Stimulated activated CD4-positive, alpha-beta T cell treated with anti-CD3 and anti-CD28 coated beads, Interleukin-1b, Interleukin-23, amount 100 ng/mL, for 48 hours (primary cell): ENCODE measurements at regions not wholly inside any gene's neighbourhood (a gene's known extent, or its start where the extent isn't known, plus 50 kb on each side); places are given as distances from the start of the nearest gene placed in this dataset.

ENCODE experiments used
- DNase-seq: peaks from one replicate; pipeline ENCODE4 v3.0.0-alpha.2; 2020

DNA sequence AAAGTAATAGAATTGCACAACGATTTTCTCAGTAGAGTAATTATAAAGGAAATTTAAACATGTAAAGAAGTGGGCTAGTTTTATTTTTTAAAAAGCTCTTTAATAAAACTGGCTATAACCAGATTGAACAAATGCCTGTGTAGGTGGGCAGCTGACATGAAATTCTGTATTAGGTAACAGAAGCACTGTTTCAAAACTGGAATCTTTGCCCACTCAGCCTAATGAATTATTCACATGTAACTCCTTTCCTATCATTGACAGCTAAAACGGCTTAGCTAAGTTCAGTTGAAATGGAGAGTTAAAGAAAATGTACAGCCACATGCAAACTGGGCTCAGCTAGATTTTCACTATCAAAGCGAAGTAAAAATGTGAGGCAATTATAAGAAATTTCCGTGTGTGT is 1300.1 kb upstream of the ACO1 start:
- no peak for DNase-seq

DNA sequence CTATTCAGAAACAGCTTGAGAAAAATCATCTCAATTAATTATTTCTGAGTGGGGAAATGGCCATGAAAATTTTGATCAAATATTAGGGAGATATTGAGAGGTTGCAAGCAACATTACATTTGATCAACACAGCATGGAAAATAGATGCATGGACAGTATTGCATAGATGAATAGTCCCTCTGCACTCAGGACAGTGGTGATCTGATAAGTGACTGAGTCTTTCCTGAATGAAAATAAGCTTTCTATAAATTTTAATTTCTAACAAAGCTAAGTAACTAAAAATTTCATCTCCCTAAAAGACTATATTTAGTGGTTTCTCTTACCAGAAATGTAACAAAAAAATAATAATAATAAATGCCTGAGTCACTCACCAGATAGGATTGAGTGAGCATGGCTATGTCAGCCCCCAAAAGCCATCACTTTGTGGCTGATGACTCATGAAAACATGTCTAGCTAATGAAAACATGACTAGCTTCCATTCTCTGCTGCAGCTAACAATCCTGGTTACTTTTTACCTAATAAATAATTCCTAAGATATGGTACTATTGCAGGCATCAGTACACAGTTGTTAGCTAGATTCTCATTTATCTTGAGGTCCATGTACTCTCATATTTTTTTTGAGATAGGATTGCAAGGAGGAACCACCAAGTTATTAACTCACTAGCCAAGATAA is 1294.8 kb upstream of the ACO1 start:
- DNase-seq, result no peak

DNA sequence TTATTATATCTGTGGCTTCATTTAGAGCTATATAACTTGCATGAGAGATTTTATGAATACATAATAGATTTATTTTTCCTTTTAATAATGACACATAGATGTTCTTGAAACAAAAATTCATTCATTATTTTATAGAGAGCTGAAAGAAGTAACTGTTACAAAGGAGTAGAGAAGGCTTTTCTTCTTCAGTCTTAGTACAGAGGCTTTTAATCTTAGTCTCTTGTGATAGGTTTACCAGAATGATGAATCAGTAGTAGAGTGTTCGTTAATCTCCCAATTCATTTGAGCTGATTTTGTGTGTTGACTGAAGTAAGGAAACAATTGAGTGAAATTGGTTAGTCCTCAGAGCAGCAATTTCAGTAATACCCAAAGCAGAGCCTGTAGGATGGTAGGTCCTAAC is 1284.1 kb upstream of the ACO1 start:
- no peak for DNase-seq

DNA sequence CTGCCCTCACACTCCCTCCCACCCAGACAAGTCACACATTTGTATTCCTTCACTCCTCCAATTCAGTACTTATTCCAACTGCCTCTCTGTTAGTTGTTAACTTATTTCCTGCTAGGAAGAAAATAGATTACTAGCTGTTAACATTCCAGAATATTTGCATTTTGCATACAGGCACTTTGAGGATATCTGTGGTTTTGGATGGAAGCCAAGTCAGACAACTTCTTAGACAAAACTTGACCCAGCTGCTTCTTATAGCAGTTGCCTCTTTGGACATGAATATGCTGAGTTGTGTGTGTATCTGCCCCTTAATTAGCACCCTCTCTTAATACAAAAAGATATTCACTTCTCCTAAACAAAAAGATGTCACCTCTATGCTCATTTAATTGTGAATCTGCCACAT is 1280.6 kb upstream of the ACO1 start:
- no peak for DNase-seq

DNA sequence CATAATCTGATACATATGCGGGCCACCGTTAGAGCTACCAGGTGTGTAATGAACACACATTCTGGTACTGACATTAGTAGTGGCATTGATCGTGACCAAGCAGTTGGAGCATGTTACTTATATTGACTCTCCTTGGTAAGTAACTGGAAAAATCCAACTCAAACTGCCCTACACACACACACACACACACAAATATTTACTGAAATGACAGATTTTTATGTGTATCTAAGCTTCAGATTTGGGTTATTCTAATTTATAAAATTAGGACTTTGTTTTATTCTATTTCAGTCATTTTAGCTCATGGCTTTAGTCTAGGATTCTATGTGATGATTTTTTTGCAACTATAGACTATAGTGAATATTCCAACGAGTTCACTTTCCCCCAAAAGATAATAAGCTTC is 1280.2 kb upstream of the ACO1 start:
- no peak for DNase-seq

DNA sequence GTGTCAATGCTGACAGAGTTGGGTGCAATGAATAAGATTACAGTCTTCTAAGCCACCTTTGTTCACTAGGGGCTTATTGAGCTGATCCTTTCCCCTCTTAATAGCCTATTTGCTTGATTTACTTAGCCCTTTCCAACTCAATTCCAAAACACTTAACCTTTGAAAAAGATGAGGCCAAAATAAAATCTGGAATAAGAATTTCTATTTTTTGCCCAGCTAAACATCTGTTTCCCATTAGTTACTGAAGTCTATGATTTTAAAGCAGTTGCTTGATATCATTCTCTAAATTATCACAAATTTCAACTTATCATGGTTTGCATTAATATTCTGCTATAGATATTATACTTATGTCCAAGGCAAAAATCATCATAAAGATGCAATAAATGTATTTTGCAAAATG is 1272.0 kb upstream of the ACO1 start:
- DNase-seq, result no peak

DNA sequence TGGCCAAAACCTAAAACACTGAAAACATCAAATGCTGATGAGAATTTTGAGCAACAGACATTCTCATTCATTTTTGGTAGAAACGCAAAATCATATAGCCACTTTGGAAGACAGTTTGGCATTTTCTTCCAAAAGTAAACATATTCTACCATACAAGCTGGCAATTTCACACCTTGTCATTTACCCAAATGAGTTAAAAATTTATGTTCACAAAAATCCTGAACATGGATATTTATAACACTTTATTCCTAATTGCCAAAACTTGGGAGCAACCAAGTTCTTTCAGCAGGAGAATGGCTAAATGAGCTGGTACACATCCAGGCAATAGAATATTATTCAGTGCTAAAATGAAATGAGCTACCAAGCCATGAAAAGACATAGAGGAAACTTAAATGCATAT is 1270.1 kb upstream of the ACO1 start:
- DNase-seq, result no peak

DNA sequence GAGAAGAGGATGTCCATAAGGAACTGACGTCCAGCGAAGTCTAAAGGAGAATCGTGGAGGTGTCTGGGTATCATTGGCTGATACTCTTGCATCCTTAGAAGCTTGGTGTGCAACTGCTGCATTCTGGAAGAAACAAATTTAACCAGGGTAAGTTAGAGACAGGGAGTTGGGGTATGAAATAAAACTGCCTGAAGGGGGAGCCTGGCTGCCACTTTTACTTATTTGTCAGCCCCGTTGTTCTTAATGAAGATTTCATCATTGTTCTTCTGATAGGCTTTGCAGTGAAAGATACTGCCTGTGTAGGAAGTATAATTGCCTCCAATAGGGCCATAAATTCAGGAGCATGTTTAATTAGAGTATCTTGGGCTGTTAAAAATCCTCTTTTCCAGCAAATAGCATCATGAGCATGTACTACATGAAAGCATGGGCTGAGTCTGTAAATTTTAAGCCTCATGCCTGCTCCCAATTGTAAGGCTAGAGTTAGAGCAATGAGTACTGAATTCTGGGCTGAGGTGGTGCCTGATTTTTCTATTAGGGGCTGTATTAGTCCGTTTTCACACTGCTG is 1264.5 kb upstream of the ACO1 start:
- DNase-seq, result peak; percentile 13

DNA sequence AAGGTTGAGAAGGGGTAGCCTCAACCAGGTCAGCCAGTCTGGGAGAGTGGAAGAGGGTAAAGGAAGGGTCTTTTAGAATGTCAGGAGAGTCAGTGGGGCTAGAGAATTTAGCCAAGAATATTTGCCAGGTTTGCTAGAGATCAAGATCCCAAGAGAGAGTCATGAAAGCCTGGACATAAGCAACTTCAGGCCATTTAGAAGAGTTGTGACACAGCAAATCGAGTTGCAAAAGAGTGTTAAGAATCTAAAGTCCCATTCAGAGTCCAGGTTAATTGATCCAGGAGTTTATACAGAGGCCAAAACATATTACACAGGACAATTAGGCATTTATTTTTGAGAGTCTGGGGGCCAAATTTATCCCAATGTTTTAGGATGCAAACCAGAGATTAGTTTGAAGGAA is 1260.1 kb upstream of the ACO1 start:
- DNase-seq, result no peak

DNA sequence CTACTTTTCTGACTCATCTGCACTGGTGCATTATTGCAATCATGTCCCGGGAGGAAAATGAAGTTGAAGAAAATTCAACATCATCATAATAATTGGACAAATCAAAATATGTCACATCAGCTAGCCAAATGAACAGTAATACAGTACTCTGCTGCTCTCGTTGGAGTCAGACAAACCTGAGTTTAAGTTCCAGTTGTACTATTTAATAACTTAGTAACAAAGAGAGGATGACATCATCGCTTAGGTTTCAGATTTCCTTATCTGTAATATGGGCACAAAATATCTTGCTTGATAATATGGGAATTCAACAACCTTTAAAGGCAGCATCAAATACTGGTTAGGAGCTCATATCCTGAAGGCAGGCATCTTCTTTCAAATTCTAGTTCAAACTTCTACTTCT is 1248.9 kb upstream of the ACO1 start:
- DNase-seq, result no peak

DNA sequence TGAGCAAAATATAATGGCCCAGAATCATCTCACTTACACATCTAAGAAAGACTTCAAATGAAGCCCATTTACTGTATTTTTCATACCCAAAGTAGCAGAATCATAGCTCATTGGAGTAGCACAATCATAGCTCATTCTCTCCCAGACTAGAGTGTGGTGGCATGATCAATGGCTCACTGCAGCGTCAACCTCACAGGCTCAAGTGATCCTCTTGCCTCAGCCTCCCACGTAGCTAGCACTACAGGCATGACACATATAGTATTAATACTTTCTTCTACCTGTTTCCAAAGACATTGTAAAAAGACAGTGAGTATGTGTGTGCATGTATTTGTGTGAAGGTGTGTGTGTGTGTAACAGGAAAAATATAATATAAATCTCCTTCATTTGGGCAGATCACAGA is 1247.9 kb upstream of the ACO1 start:
- no peak for DNase-seq

DNA sequence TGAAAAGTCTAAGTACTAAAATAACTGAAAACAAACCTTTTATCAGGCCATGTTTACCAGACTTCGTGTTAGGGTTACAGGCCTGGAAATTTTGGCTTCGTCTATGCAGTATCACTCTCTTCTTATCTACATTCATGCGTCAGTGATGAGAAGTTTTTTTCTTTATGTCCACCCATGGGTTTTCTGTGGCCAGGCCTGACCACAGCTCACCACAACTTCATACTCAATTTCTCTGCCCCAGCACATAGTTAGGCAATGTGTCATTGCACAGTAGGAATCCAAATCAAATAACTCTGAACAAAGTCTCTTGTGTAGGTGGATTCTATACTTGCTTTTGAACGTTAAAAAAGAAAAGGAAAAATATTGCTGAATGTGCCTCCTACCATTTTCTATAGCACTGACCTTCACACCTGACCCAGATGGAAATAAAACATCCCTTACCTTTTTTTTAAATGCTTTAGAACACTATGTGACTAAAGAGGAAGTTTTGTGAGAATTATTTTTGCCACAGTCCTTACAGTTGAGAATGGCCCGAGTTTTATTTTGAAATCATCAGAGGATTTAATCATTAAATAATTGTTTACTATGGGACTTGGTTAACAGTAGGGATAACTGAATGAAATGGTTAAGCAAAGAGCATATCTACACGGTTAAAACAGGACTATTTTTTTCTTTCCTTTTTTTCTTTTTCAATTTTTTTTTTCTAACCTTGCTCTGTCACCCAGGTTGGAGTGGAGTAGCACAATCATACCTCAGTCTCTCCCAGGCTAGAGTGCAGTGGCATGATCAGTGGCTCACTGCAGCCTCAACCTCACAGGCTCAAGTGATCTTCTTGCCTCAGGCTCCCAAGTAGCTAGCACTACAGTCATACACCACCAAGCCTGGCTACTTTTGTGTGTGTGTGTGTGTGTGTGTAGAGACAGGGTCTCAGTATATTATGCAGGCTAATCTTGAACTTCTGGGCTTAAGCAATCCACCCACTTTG is 1247.0 kb upstream of the ACO1 start:
- no peak for DNase-seq

DNA sequence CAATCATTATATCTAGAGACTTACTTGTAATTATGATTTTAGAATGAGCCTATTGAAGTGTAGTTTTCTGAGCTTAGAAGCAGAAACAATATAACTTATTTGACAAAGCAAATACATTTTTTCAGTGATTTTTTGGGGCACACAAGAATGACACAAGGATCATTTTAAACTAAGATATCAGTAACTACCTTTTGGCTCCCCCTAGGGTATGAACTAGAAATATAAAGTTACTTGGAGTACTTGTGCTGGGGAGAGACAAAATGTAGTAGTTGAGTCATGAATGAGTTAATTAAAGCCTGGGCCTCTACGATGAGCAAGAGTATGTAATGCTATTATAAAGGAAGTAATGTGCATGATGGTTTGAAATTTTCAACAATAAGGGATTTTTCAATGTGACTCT is 1244.1 kb upstream of the ACO1 start:
- no peak for DNase-seq

DNA sequence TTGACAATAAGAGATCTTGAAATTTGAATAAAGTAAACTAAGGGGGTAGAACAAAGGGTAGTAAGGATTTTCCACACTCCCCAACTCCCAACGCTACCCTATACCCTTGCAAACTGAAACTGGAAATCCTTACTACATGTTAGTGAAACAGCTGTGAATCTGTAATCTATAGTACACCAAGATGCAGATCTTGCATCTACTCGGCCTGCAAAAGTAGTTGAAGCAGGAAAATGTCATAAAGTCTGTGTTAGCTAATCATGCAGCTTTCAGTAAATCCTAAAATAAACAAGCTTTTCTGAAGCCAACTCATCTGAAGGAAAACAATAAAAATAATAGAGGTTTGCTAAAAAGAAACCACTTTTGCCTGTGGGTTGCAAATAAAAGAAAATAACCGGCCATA is 1242.0 kb upstream of the ACO1 start:
- no peak for DNase-seq

DNA sequence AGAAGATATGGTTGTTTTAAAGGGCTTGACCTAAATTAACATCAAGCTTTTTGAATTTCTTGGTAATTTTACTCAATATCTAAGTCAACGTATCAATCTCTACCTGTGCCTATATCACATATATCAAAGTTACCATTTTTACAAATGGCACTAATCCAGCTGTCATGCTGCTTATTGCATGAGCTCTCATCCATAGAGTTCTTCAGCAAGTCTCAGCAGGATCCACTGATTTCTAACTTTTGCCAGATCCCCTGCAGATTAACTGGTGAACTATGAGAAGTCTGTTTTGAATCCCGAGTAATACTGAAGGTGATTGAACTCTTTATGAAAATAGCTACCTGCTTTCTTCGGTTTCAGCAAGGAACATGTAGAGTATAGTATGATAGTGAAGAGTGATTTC is 1239.8 kb upstream of the ACO1 start:
- DNase-seq, result no peak

DNA sequence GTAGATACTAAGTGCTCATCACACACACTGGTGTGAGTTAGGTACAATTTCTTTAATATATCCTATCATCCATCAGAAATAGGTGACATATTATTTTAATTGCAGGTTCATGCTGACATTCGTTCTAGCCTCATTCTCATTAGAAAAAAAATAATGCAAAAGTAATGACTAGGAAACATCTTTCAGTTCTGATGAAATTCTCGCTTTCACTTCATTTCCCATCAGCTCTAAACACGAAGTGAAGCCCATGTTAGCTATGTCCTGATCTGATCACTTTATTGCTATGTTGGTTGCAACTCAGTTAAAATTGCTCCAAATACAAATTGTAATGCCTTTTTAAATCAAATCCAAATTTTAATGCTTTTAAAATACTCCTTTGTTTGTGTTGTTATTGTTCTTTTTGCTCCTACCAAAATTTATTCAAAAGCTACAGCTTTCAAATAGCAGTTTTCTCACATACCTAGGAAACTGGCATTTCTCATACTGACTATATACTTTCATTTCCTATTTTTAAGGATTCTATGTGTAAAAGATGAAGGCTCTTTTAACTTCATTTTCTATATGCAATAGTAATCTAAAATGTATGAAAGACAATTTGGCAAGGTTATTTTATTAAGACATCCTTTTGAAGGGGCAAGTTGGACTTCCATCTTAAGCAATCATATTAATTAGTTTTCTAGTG is 1237.8 kb upstream of the ACO1 start:
- no peak for DNase-seq

DNA sequence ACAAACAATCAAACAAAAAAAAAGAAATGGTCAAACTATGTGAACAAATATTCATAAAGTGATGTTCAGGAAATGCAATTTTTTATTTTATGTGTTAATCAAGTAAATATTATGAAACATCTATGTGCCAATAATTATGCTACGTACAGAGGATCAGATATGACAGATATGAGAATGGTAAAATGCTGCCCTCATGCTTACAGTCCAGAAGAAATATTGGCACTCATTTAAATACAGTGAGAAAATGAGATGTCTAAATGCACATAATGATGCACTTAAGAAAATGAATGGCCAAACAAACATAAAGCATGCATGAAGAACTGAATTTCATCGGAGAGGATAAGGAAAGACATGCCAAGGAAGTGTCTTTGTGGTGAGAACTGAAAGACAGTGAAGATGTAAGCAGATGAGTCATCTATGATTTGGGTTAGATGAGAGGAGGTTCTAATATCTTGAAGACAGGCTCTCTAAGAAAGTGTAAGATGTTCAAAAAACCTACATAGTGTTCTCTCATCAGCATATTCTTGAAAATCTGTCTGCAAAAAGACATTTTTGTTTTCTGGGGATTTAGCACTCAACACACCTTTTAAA is 1231.1 kb upstream of the ACO1 start:
- DNase-seq, result no peak

DNA sequence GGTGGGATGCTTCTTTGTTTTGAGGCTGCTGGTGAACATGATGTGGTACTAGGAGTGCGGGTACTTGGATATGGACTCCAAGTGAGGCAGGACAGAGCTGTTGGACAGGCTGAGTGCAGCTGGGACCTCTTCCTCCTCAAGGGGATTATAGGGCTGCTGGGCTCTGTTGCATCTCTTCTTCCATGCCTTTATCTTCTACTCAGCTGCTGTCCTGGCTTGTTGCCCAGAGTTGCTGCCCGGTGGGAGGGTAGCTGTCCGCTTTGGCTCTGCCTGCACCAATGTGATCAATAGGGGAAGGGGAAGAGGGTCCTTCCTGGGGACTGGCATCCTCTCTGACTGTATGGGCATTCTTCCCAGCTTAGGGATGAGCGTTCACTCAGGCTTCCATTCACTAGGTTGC is 1217.9 kb upstream of the ACO1 start:
- no peak for DNase-seq

DNA sequence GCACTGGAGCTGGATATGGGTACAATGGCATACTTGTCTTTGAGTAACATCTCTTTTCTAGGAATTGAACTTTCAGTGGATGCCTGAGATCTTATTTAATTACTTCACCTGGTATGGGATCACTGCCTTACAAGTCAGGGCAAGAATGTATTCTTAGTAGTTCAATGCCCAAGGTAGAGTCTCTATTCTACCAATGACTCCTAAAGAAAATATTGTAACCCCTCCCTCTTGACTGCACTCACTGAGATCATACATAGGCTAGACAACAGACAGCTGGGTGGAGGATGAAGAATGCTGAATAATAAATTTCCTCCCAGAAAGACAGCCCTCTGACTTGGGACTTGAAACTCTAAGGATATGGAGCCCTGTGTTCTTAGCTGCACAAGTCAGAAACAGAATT is 1216.3 kb upstream of the ACO1 start:
- DNase-seq, result no peak

DNA sequence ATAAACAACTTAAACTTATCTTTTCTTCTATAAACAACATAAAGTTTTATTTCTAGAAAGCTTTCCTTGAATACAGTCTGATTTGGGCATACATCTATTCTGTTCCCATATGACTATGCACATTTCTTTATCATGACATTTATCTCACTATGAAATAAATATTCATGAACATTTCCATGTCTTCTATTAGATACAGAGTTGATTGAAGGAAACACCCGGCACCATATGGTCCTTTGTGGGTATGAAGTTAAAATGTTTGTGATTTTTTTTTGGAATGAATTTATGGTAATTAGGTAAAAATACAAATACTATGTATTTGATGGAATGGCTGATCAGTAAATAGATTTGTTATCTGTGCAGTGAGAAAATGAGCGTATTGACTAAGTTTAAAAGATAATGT is 1209.8 kb upstream of the ACO1 start:
- DNase-seq, result no peak

DNA sequence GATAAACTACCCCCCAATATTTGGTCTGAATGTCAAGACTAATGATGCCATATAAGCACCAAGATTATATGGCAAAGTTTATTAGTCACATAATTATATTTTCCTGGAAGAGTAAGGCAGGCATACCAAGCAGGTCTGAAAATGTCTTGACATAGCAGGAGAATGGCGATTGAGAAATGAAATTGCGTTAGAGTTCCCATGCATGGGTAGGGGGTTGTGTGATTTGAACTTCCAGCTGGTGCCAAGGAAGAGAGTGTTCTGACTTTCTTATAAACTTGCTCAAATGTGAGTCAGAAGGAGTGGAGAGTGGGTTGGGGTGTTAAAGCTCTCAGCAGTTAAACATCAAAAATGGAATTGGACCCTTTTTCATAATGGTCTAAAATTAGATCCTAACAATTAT is 1200.6 kb upstream of the ACO1 start:
- no peak for DNase-seq

DNA sequence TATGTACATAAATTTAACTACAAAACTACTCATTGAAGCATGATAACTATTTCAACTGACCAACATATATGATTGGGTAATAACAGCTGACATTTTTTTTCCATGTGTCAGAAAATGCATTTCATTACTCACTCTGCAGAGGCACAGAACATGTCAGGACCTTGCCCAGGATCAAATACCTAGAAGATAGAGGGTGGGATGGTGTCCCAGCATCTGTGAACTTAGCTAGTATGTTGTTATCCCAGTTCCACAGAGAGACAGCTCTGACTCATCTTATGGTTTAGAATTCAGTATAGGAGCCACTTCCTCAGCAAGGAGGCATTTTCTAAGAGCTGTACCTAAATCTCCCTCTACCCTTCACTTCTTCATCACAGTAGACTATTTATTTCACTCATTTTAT is 1198.6 kb upstream of the ACO1 start:
- no peak for DNase-seq

DNA sequence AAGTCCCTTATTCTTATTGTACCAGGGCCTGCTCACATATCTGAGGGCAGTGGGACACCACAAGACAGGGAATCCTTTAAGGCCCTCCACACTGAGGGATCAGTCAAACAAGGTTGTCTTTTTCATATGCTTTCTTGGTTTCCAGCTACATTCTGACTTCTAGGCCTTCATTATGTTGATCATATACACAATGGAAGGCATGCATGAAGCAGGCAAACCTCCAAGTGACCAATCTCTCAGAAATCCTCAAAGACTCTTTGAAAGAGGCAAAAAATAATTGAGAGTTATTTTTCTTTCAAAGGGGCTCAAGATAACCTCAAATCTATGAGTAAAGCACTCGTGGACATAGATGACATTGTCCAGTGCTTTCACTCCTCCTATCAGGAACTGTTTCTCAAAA is 1195.9 kb upstream of the ACO1 start:
- no peak for DNase-seq
